Trophoblast cell (in vitro differentiated cells and primary cell): ENCODE measurements at regions not wholly inside any gene's neighbourhood (a gene's known extent, or its start where the extent isn't known, plus 50 kb on each side); places are given as distances from the start of the nearest gene placed in this dataset.

ENCODE experiments used
- DNase-seq, 2 donors: peaks; one replicate each; pipeline ENCODE4 v3.0.0-alpha.2; 2016
- H2AFZ ChIP-seq: 2 replicates; pipeline ENCODE4 v1.6.1; 2013; ENCODE audit warnings: low read length, moderate library complexity, mild to moderate bottlenecking; ENCODE audit not compliant: insufficient read depth, poor library complexity
- H2AK5ac ChIP-seq: 2 replicates; pipeline ENCODE4 v1.6.1; 2013; ENCODE audit warnings: mild to moderate bottlenecking, low read length
- H2BK120ac ChIP-seq: 2 replicates; pipeline ENCODE4 v1.6.1; 2013; ENCODE audit warnings: low read length, mild to moderate bottlenecking, moderate library complexity; ENCODE audit not compliant: insufficient read depth, poor library complexity
- H2BK12ac ChIP-seq: 2 replicates; pipeline ENCODE4 v1.6.1; 2013; ENCODE audit warnings: mild to moderate bottlenecking, low read length, moderate library complexity
- H2BK5ac ChIP-seq: 2 replicates; pipeline ENCODE4 v1.6.1; 2013; ENCODE audit warnings: low read length, low read depth, moderate library complexity, mild to moderate bottlenecking; ENCODE audit not compliant: poor library complexity
- H3K14ac ChIP-seq: 2 replicates; pipeline ENCODE4 v1.6.1; 2013; ENCODE audit warnings: mild to moderate bottlenecking, low read length
- H3K18ac ChIP-seq: 2 replicates; pipeline ENCODE4 v1.6.1; 2013; ENCODE audit warnings: mild to moderate bottlenecking, low read length
- H3K23ac ChIP-seq: 2 replicates; pipeline ENCODE4 v1.6.1; 2013; ENCODE audit warnings: low read length
- H3K27ac ChIP-seq: 2 replicates; pipeline ENCODE4 v1.5.1; 2013; ENCODE audit warnings: low read depth, mild to moderate bottlenecking, inconsistent platforms, low read length, moderate library complexity
- H3K27me3 ChIP-seq: 2 replicates; pipeline ENCODE4 v1.6.1; 2013; ENCODE audit warnings: inconsistent platforms, mild to moderate bottlenecking, low read length, moderate library complexity; ENCODE audit not compliant: insufficient read depth
- H3K36me3 ChIP-seq, 2 experiments: 1 replicate in 1 of 2; 2 replicates in 1 of 2; pipeline ENCODE4 v1.6.1; 2013; ENCODE audit warnings: low read length in 2 of 2, mild to moderate bottlenecking in 2 of 2, moderate library complexity in 1 of 2; ENCODE audit not compliant: insufficient read depth in 2 of 2, control insufficient read depth in 1 of 2
- H3K4ac ChIP-seq: 2 replicates; pipeline ENCODE4 v1.6.1; 2013; ENCODE audit warnings: low read depth, mild to moderate bottlenecking, low read length, moderate library complexity
- H3K4me1 ChIP-seq, 2 experiments: 1 replicate in 1 of 2; 2 replicates in 1 of 2; pipeline ENCODE4 v1.6.1; 2013; ENCODE audit warnings: low read length in 2 of 2, mild to moderate bottlenecking in 2 of 2, moderate library complexity in 1 of 2; ENCODE audit not compliant: insufficient read depth in 2 of 2, control insufficient read depth in 1 of 2
- H3K4me2 ChIP-seq: 2 replicates; pipeline ENCODE4 v1.6.1; 2013; ENCODE audit warnings: inconsistent platforms, mild to moderate bottlenecking, low read length, moderate library complexity
- H3K4me3 ChIP-seq: 2 replicates; pipeline ENCODE4 v1.5.1; 2013; ENCODE audit warnings: mild to moderate bottlenecking, low read depth, low read length, inconsistent platforms
- H3K79me1 ChIP-seq: one replicate; pipeline ENCODE4 v1.6.1; 2013; ENCODE audit warnings: low read length
- H3K79me2 ChIP-seq: 2 replicates; pipeline ENCODE4 v1.6.1; 2013; ENCODE audit warnings: low read length, mild to moderate bottlenecking; ENCODE audit not compliant: control insufficient read depth, insufficient read depth, poor library complexity
- H3K9ac ChIP-seq: 2 replicates; pipeline ENCODE4 v1.6.1; 2013; ENCODE audit warnings: mild to moderate bottlenecking, low read length
- H3K9me3 ChIP-seq: 2 replicates; pipeline ENCODE4 v1.6.1; 2013; ENCODE audit warnings: low read depth, mild to moderate bottlenecking, control low read depth, inconsistent platforms, low read length; ENCODE audit not compliant: insufficient read depth
- H4K12ac ChIP-seq: 2 replicates; pipeline ENCODE4 v1.6.1; 2013; ENCODE audit warnings: low read depth, mild to moderate bottlenecking, low read length, moderate library complexity
- H4K8ac ChIP-seq: 2 replicates; pipeline ENCODE4 v1.6.1; 2013; ENCODE audit warnings: low read depth, mild to moderate bottlenecking, low read length, moderate library complexity
- H4K91ac ChIP-seq: one replicate; pipeline ENCODE4 v1.6.1; 2013; ENCODE audit warnings: low read depth, mild to moderate bottlenecking, low read length, moderate library complexity
- WGBS: extraction: QIAGEN DNeasy Blood & Tissue Kit; methylation state at CpG from one replicate; pipeline ENCODE4 v1.1.7; 2013; ENCODE audit warnings: missing lambda C conversion rate; ENCODE audit not compliant: insufficient read length, insufficient coverage; ENCODE audit errors: extremely low coverage; 5-methylcytosine and 5-hydroxymethylcytosine counted together

DNA sequence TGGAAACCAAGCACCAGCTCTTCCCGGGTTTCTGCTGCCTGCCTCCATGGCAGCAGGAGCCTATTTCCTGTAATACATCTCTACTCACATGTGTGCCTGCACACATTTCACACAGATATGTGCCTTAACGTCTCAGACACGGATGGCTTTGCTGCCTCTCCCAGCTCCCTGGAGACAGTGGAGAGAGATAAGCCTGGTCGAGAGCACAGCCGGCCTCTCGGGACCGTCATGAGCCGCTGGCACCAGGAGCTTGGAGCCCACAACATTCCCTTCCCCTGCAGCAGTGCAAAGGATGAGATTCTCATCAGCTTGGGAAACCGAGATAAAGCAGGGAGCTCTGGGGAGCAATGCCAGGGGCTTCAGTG is 587.7 kb downstream of the BRD1 start:
- Histone ChIP-seq H3K23ac (no peak overlapping the region), H3K4me2 (no peak overlapping the region), H2BK120ac (no peak overlapping the region), H3K9ac (no peak overlapping the region), H2BK5ac (no peak overlapping the region), H3K27ac (no peak overlapping the region), H3K14ac (no peak overlapping the region), H3K27me3 (no peaks in the 10 kb centered on the region), H2BK12ac (no peak overlapping the region), H2AFZ (no peak overlapping the region), H3K18ac (no peak overlapping the region), H3K4ac (no peak overlapping the region), H2AK5ac (no peak overlapping the region), H3K9me3 (peaks cover 15% of the 10 kb centered on the region), H4K12ac (no peak overlapping the region), H3K4me3 (no peak overlapping the region), H3K4me1 (no peaks in the 10 kb centered on the region), H4K8ac (no peak overlapping the region), H4K91ac (no peak overlapping the region), H3K79me2 (no peaks in the 10 kb centered on the region), H3K36me3 (no peaks in the 10 kb centered on the region), H3K79me1 (no peaks in the 10 kb centered on the region)
- no CpG with 5 or more reads among the region's 9 CpGs for WGBS
- no peak for DNase-seq

DNA sequence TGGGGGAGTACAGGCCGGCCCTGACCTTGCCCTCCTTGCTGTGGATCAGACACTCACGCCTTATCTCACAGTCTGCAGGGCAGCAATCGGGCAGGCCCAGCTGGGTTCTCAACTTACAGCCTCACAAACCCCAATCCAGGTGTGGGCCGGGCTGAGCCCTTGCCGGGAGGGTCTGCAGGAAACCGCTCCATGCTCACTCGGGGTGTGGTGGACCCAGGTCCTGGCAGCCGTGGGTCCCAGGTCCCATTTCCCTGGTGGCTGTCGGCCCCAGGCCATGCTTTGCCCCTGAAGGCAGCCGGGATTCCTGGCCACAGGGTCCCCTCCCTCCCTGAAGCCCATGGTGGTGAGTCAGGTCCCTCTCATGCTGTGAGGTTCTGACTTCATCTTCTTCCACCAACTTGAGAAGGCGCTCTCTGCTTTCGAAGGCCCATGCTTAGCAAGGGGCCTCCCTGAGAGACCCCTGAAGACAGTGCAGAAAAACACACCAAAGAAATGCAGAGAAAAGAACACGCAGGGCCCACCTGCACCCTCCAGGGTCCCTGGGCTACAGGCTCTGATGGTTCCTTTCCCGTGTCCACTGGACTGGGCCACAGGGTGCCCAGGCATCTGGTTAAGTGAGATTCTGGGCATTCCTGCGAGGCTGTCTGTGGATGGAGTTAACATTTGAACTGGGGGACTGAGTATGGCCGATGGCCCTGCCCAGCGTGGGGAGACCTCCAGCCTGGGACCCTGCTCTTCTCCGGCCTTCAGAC is 588.2 kb downstream of the BRD1 start:
- Histone ChIP-seq H3K4me3 (no peak overlapping the region), H3K9ac (no peak overlapping the region), H2BK5ac (no peak overlapping the region), H3K18ac (no peak overlapping the region), H3K23ac (no peak overlapping the region), H3K4me1 (no peaks in the 10 kb centered on the region), H4K8ac (no peak overlapping the region), H3K27ac (no peak overlapping the region), H2AFZ (no peak overlapping the region), H3K4ac (no peak overlapping the region), H3K9me3 (peaks cover 14% of the 10 kb centered on the region), H3K79me2 (no peaks in the 10 kb centered on the region), H4K91ac (no peak overlapping the region), H3K4me2 (no peak overlapping the region), H2BK12ac (no peak overlapping the region), H3K79me1 (no peaks in the 10 kb centered on the region), H3K27me3 (no peaks in the 10 kb centered on the region), H2AK5ac (no peak overlapping the region), H2BK120ac (no peak overlapping the region), H3K36me3 (no peaks in the 10 kb centered on the region), H3K14ac (no peak overlapping the region), H4K12ac (no peak overlapping the region)
- no CpG with 5 or more reads among the region's 18 CpGs for WGBS
- DNase-seq, result no peak

DNA sequence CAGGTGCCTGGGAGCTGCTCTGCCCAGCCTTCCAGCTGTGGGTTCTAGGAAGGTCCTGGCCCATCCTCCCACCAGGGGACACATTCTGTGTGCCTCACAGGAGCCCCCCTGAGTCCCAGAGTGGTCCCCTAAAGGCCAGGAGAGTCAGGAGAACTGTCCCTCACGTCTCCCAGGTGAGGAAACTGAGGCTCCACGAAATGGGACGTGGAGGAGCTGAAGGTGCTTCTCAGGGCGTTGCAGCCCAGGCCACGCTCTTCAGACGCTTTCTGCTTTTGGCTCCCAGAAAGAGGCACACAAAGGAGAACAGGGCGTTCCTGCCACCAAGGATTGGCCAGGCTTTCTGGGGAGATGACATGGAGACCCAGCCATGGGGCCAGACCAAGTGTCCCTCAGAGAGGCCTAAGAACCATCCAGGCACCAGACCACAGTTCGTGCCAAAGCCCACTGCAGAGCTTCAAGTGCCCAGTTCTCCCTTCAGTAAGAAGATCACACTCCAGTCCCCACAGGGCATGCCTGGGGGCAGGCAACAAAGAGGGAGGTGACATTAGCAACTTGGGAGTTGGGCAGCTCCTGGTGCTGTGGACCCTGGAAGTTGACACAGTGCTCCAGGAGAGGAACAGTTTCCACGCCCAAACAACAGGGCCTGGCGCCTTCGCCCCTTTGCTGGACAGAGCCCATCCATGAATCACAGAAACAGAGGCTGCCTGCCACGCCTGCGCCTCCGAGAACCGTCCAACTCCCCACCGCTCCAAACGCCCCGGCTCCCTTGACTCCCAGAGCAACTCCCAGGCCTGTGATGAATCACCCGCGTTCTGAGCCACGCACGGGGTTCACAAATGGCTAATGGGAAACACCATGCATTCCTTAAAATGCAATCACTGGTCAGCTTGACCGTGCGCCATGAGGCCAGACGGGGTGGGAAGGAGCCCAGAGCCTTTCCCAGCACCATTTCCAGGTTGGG is 589.2 kb downstream of the BRD1 start:
- no peaks in the 10 kb centered on the region for H3K79me2 ChIP-seq
- no peaks in the 10 kb centered on the region for H3K27me3 ChIP-seq
- H3K27ac ChIP-seq, result no peak overlapping the region
- no peak overlapping the region for H3K14ac ChIP-seq
- H3K79me1 ChIP-seq, result no peaks in the 10 kb centered on the region
- no peak overlapping the region for H3K4ac ChIP-seq
- no peak overlapping the region for H3K4me3 ChIP-seq
- H2BK120ac ChIP-seq, result no peak overlapping the region
- no peak overlapping the region for H2AFZ ChIP-seq
- DNase-seq, result no peak
- H4K91ac ChIP-seq, result no peak overlapping the region
- H3K18ac ChIP-seq, result no peak overlapping the region
- no peak overlapping the region for H2BK12ac ChIP-seq
- H2AK5ac ChIP-seq, result no peak overlapping the region
- H3K36me3 ChIP-seq, result no peaks in the 10 kb centered on the region
- H4K12ac ChIP-seq, result no peak overlapping the region
- H4K8ac ChIP-seq, result no peak overlapping the region
- H3K4me1 ChIP-seq, result no peaks in the 10 kb centered on the region
- WGBS, result no CpG with 5 or more reads among the region's 25 CpGs
- no peak overlapping the region for H3K9ac ChIP-seq
- peaks cover 11% of the 10 kb centered on the region for H3K9me3 ChIP-seq
- no peak overlapping the region for H3K23ac ChIP-seq
- H3K4me2 ChIP-seq, result no peak overlapping the region
- no peak overlapping the region for H2BK5ac ChIP-seq

DNA sequence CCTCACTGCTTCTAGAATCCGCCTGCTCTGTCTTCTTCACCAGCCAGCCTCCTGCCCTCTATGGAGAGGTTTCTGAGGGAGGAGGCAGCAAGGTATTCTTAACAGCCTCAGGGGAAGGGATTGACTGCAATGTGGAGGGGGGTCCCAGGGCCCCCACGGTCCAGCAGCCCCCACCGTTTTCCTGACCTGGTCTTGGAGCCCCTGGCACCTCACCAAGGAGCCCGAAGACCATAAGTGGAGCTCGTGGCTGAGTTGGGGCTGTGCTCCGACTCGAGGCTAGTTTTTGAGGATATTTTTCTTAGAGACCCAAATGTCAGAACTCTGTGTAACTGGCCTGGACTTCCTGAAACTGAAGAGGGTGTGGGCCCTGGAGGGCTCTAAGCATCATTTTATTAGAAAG is 590.0 kb downstream of the BRD1 start:
- no CpG with 5 or more reads among the region's 7 CpGs for WGBS
- Histone ChIP-seq H3K27me3 (no peaks in the 10 kb centered on the region), H2BK12ac (no peak overlapping the region), H3K18ac (no peak overlapping the region), H3K23ac (no peak overlapping the region), H3K79me1 (no peaks in the 10 kb centered on the region), H2AFZ (no peak overlapping the region), H3K4me3 (no peak overlapping the region), H4K91ac (no peak overlapping the region), H3K4me1 (no peaks in the 10 kb centered on the region), H4K12ac (no peak overlapping the region), H4K8ac (no peak overlapping the region), H3K14ac (no peak overlapping the region), H3K9ac (no peak overlapping the region), H3K36me3 (no peaks in the 10 kb centered on the region), H2BK120ac (no peak overlapping the region), H3K27ac (no peak overlapping the region), H3K9me3 (peaks cover 9% of the 10 kb centered on the region), H3K4ac (no peak overlapping the region), H3K4me2 (no peak overlapping the region), H2AK5ac (no peak overlapping the region), H3K79me2 (no peaks in the 10 kb centered on the region), H2BK5ac (no peak overlapping the region)
- DNase-seq, result no peak
